ENCODE measurements at regions not wholly inside any gene's neighbourhood (a gene's known extent, or its start where the extent isn't known, plus 50 kb on each side); places are given as distances from the start of the nearest gene placed in this dataset.

DNA sequence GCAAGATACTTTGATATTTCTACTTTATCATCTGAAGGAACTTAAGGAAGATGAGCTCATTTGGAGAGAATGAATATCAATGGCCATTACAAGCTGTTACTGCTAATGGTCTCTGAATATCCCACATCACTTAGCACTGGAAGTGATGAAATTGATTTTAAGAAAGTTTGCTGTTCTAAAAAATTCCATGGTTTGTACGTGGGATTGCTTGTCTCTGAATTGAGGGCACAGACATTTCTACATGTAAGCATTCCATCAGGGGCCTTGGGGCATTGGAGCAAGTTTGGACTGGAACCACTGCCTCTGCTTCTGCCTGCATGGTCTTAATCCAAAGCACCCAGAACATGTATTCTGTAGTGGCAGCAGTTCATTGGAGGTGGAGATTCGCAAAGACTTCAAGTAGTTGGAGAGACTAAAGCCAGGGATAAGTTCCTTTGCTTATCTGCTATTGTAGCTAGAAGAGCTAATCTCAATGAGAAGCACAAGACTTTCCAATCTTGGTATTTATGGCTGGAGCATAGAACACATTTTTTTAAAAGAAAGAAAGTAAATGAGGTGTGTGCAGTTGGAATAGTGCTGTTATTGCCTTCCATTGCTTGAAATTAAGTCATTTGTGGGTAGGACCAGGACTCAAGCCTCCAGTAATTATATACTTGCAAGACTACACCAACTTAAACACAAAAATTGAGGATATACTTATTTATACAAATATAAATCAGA, 424.2 kb downstream of the SPATA31D1 start:
- TF ChIP-seq, protein P1, sequence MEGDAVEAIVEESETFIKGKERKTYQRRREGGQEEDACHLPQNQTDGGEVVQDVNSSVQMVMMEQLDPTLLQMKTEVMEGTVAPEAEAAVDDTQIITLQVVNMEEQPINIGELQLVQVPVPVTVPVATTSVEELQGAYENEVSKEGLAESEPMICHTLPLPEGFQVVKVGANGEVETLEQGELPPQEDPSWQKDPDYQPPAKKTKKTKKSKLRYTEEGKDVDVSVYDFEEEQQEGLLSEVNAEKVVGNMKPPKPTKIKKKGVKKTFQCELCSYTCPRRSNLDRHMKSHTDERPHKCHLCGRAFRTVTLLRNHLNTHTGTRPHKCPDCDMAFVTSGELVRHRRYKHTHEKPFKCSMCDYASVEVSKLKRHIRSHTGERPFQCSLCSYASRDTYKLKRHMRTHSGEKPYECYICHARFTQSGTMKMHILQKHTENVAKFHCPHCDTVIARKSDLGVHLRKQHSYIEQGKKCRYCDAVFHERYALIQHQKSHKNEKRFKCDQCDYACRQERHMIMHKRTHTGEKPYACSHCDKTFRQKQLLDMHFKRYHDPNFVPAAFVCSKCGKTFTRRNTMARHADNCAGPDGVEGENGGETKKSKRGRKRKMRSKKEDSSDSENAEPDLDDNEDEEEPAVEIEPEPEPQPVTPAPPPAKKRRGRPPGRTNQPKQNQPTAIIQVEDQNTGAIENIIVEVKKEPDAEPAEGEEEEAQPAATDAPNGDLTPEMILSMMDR (IDR thresholded peaks at IDR 0.05; ENCODE audit: insufficient read depth, low read length, poor library complexity, severe bottlenecking) = no peak
- TF ChIP-seq EZH2phosphoT487 (conservative IDR thresholded peaks at IDR 0.05; ENCODE audit: low read length) = no peak
- H3K4me3 ChIP-seq (ENCODE audit: insufficient read depth, low read length, poor library complexity, severe bottlenecking) = no peak overlapping the region

DNA sequence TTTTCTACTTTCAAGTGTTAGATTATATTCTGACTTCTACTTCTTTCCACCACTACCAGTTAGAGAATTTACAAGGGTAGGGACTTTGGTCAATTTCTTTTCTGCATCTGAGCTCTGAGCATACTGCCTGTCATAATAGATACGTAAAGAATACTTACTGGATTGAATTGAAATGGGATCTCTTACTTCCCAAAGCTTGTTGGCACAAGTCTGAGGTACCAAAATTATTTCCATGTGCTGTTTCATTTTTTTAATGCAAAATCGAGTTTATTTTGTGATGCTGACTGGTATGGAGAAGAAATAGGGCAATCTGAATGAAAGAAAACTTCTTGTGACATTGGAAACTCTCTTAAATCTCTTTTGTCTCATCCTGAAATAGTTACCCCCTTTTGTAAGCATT, 428.9 kb downstream of the SPATA31D1 start:
- TF ChIP-seq, protein P1 (IDR thresholded peaks at IDR 0.05; ENCODE audit: insufficient read depth, low read length, poor library complexity, severe bottlenecking) = no peak
- TF ChIP-seq EZH2phosphoT487 (conservative IDR thresholded peaks at IDR 0.05; ENCODE audit: low read length) = no peak
- Histone ChIP-seq H3K4me2 (ENCODE audit: low read depth, low read length, poor library complexity, severe bottlenecking) (no peak overlapping the region), H4K20me1 (ENCODE audit: low read depth, low read length) (no peaks in the 10 kb centered on the region), H3K79me2 (ENCODE audit: insufficient read depth, low read length) (no peaks in the 10 kb centered on the region), H3K27me3 (ENCODE audit: low read length) (no peaks in the 10 kb centered on the region), H3F3A (ENCODE audit: insufficient read depth) (no peaks in the 10 kb centered on the region), H3K27ac (ENCODE audit: low read depth, low read length) (no peak overlapping the region), H2AFZ (ENCODE audit: low read depth, low read length, severe bottlenecking) (no peak overlapping the region), H3K9me3 (ENCODE audit: insufficient read depth, low read length) (no peaks in the 10 kb centered on the region), H3K9ac (ENCODE audit: low read length) (no peak overlapping the region), H3K36me3 (ENCODE audit: low read length) (no peaks in the 10 kb centered on the region), H3K4me3 (ENCODE audit: insufficient read depth, low read length, poor library complexity, severe bottlenecking) (no peak overlapping the region), H3K9me2 (replicated peaks; ENCODE audit: insufficient read depth, low read length) (no peaks in the 10 kb centered on the region)

More for the DNA sequence above, 424.2 kb downstream of the SPATA31D1 start:
- Histone ChIP-seq H3K9ac (ENCODE audit: low read length) (no peak overlapping the region), H3K27me3 (ENCODE audit: low read length) (no peaks in the 10 kb centered on the region), H3K27ac (ENCODE audit: low read depth, low read length) (no peak overlapping the region), H3K36me3 (ENCODE audit: low read length) (no peaks in the 10 kb centered on the region), H3K9me3 (ENCODE audit: insufficient read depth, low read length) (no peaks in the 10 kb centered on the region), H3K4me2 (ENCODE audit: low read depth, low read length, poor library complexity, severe bottlenecking) (no peak overlapping the region), H2AFZ (ENCODE audit: low read depth, low read length, severe bottlenecking) (no peak overlapping the region), H3K9me2 (replicated peaks; ENCODE audit: insufficient read depth, low read length) (no peaks in the 10 kb centered on the region), H4K20me1 (ENCODE audit: low read depth, low read length) (no peaks in the 10 kb centered on the region), H3K79me2 (ENCODE audit: insufficient read depth, low read length) (no peaks in the 10 kb centered on the region), H3F3A (ENCODE audit: insufficient read depth) (no peaks in the 10 kb centered on the region)

DNA sequence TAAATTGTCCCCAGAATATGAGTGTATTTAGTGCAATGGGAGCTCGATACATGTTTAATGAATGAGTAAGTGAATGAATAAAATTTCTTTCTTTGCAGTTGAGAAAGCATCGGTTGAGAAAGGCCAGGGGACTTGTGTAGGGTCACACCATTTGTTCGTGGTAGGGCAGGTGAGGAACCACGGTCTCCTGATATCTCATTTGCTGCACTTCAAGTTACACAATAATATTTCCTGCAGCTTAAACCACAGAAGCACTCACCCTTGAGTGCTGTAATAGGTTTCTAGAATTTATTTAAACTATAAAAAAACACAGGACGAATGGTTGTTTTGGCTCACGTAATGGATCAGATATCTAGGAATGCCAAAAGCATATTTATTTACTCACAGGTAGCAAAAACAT, 429.8 kb downstream of the SPATA31D1 start:
- no peaks in the 10 kb centered on the region for H3K27me3 ChIP-seq (ENCODE audit: low read length)
- H3K36me3 ChIP-seq (ENCODE audit: low read length) = no peaks in the 10 kb centered on the region
- H3K9me2 ChIP-seq (replicated peaks; ENCODE audit: insufficient read depth, low read length) = no peaks in the 10 kb centered on the region
- no peak for TF ChIP-seq EZH2phosphoT487 (conservative IDR thresholded peaks at IDR 0.05; ENCODE audit: low read length)
- TF ChIP-seq, protein P1 (IDR thresholded peaks at IDR 0.05; ENCODE audit: insufficient read depth, low read length, poor library complexity, severe bottlenecking) = no peak
- no peaks in the 10 kb centered on the region for H3K79me2 ChIP-seq (ENCODE audit: insufficient read depth, low read length)
- H4K20me1 ChIP-seq (ENCODE audit: low read depth, low read length) = no peaks in the 10 kb centered on the region
- H3K27ac ChIP-seq (ENCODE audit: low read depth, low read length) = no peak overlapping the region
- no peak overlapping the region for H2AFZ ChIP-seq (ENCODE audit: low read depth, low read length, severe bottlenecking)
- H3K4me3 ChIP-seq (ENCODE audit: insufficient read depth, low read length, poor library complexity, severe bottlenecking) = no peak overlapping the region
- no peaks in the 10 kb centered on the region for H3K9me3 ChIP-seq (ENCODE audit: insufficient read depth, low read length)
- no peaks in the 10 kb centered on the region for H3F3A ChIP-seq (ENCODE audit: insufficient read depth)
- H3K9ac ChIP-seq (ENCODE audit: low read length) = no peak overlapping the region
- no peak overlapping the region for H3K4me2 ChIP-seq (ENCODE audit: low read depth, low read length, poor library complexity, severe bottlenecking)
